ENCODE measurements at regions not wholly inside any gene's neighbourhood (a gene's known extent, or its start where the extent isn't known, plus 50 kb on each side); places are given as distances from the start of the nearest gene placed in this dataset.

GRCh38 chr9:107735821-107736220 is 246.3 kb upstream of the KLF4 start:
- H3K27ac ChIP-seq = no peak overlapping the region
- DNase-seq (ENCODE audit: low spot score) = no peak
- no peak overlapping the region for H3K4me3 ChIP-seq
- TF ChIP-seq CTCF (IDR thresholded peaks at IDR 0.05) = no peak

GRCh38 chr9:107734256-107735013 is 244.9 kb upstream of the KLF4 start:
- no peak for TF ChIP-seq CTCF (IDR thresholded peaks at IDR 0.05)
- no peak for DNase-seq (ENCODE audit: low spot score)
- Histone ChIP-seq H3K27ac (peak overlapping the region; percentile 76 to 87), H3K4me3 (no peak overlapping the region)

GRCh38 chr9:107733523-107733894 is 243.9 kb upstream of the KLF4 start:
- TF ChIP-seq CTCF (IDR thresholded peaks at IDR 0.05) = no peak
- Histone ChIP-seq H3K4me3 (peak overlapping the region; percentile 56), H3K27ac (peak overlapping the region; percentile 87 to 90)
- DNase-seq (ENCODE audit: low spot score) = peak; percentile 88

DNA sequence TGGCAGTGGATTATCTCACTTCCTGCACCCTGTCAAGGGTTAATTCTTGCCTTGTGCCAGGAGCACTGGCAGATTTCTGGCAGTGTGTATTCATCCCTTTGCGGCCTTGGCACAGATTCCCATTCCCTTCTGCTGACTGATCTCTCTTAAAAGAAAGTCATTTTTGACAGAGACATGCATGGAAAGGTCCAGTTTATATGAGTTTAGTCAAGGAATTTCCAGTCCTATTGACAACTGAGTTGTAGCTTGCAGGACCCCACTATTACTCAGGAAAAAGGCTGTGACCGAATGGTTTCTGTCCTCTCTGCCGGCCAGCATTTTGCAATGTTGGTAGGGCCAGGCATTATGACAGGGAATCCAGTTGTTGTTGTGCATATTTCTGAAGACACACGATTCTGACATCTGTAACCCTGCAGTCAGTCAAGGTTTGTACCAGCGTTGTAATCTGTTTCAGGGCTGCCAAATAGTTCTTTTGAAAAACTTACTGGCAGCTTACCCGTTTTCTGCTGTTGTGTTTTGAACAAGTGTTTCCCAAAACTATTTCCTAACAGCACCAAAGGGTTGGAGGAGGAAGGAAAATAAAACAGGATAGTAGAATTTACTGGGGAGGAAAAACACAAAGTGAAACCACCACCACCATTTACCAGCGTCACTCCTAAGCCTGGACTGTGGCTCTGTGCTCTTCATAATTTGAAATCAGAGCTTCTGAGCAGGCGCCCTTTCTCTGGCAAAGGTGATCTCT is 243.4 kb upstream of the KLF4 start:
- no peak for DNase-seq (ENCODE audit: low spot score)
- no peak for TF ChIP-seq CTCF (IDR thresholded peaks at IDR 0.05)
- Histone ChIP-seq H3K27ac (peak overlapping the region; percentile 87 to 90), H3K4me3 (peak overlapping the region; percentile 56)

DNA sequence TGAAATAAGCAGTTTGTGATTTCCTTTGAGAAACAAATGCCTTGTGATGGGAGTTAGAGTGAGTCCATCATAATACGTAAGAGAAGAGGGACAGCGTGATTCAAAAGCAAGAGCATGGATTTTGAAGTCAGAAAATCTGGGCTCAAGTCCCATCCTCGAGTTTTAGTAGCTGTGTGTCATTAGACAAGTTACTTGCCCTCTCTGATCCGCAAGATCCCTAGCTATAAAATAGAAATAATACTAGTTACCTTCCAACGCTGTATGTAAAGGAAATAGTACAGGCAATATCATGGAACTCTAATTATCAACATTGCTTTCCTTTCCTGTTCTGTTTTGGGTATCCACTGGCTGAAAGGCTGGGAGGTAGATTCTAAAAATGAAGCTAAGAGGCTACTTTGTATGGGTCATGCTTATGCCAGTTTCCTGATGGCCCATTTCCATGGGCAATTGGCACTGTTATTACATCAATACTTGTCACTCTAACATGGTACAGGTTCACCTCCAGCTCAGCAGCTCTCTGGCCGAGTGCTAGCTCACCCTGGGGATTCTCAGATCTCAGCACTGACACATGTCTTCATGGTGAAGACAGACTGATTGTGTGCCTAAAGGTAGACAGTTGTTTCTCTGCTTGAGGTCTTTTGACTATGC is 241.7 kb upstream of the KLF4 start:
- TF ChIP-seq CTCF (IDR thresholded peaks at IDR 0.05) = no peak
- no peak overlapping the region for H3K4me3 ChIP-seq
- H3K27ac ChIP-seq = no peak overlapping the region
- DNase-seq (ENCODE audit: low spot score) = no peak

- no peak overlapping the region for H3K4me3 ChIP-seq
- DNase-seq (ENCODE audit: low spot score) = no peak
- TF ChIP-seq CTCF (IDR thresholded peaks at IDR 0.05) = no peak
Measured at GRCh38 chr9:107730666-107731065, 241.1 kb upstream of the KLF4 start.

More at GRCh38 chr9:107730666-107731065, 241.1 kb upstream of the KLF4 start:
- no peak overlapping the region for H3K27ac ChIP-seq
